Kidney epithelial cell (primary cell): ENCODE measurements at regions not wholly inside any gene's neighbourhood (a gene's known extent, or its start where the extent isn't known, plus 50 kb on each side); places are given as distances from the start of the nearest gene placed in this dataset.
"Not testable (repeated sequence)": the region's sequence is repeated elsewhere in the genome, so short reads cannot be mapped to it uniquely, and the experiment has no call there.

Experiments
- DNase-seq: peaks from one replicate; pipeline ENCODE4 v3.0.0-alpha.2; 2010; ENCODE audit warnings: low read depth
- H3K27me3 ChIP-seq: 2 replicates; pipeline ENCODE4 v1.6.0; 2011; ENCODE audit warnings: low read length; ENCODE audit not compliant: control insufficient read depth, insufficient read depth
- H3K36me3 ChIP-seq: 2 replicates; pipeline ENCODE4 v1.5.1; 2011; ENCODE audit warnings: low read length; ENCODE audit not compliant: control insufficient read depth, insufficient read depth
- H3K4me3 ChIP-seq: 2 replicates; pipeline ENCODE4 v1.5.1; 2011; ENCODE audit warnings: low read depth, mild to moderate bottlenecking, control low read depth, low read length
- TF ChIP-seq, protein P1 (sequence below): IDR thresholded peaks from 2 replicates; pipeline ENCODE4 v1.5.1; 2011; ENCODE audit warnings: mild to moderate bottlenecking, moderate library complexity, low read length, control low read depth, inconsistent platforms; ENCODE audit not compliant: insufficient read depth, poor library complexity, severe bottlenecking

DNA sequence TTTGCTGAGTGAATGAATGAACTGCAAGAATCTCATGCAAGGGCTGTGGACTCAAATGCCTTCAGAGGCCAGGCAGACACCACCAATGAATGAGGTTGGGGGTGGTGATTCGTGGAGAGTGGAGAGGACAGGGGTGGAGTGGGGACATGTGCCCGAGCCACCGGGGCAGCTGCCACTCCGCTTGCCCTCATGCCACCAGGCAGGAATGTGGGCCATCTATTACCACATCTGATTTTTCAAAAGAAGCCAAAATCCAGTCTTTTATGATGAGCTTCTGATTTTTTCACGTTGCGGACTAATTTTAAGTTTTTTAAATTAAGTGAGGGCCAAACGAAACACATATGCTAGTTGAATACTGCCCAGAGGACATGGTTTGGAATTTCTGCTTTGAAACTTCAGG, 67.1 kb upstream of the SMURF2 start:
- no peak overlapping the region for H3K4me3 ChIP-seq
- H3K36me3 ChIP-seq, result no peaks in the 10 kb centered on the region
- TF ChIP-seq, protein P1, sequence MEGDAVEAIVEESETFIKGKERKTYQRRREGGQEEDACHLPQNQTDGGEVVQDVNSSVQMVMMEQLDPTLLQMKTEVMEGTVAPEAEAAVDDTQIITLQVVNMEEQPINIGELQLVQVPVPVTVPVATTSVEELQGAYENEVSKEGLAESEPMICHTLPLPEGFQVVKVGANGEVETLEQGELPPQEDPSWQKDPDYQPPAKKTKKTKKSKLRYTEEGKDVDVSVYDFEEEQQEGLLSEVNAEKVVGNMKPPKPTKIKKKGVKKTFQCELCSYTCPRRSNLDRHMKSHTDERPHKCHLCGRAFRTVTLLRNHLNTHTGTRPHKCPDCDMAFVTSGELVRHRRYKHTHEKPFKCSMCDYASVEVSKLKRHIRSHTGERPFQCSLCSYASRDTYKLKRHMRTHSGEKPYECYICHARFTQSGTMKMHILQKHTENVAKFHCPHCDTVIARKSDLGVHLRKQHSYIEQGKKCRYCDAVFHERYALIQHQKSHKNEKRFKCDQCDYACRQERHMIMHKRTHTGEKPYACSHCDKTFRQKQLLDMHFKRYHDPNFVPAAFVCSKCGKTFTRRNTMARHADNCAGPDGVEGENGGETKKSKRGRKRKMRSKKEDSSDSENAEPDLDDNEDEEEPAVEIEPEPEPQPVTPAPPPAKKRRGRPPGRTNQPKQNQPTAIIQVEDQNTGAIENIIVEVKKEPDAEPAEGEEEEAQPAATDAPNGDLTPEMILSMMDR, result no peak
- H3K27me3 ChIP-seq, result no peaks in the 10 kb centered on the region
- no peak for DNase-seq

DNA sequence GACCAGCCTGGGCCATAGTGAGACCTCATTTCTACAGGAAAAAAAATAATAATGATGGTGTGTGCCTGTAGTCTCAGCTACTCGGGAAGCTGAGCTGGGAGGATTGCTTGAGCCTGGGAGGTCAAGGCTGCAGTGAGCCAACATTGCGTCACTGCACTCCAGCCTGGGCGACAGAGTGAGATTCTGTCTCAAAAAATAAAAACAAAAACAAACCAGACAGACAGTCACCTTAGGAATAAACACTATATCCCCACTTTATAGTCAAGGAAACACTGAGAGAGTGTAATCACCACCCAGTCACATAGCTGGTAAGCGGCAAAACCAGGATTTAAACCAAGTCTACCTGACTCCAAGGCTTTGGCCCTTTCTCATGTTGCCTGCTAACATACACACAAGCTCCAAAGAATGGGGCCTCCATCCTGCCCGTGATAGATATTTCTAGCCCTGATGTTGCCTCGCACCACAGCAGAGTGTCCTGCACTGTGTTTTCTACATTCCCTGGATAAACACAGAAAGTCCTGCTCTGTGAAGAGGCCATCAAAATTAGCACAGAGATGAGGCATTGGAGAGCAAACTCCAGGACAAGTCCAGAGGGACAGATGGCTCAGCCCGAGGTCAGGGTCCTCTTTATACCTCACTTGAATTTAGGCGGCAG, 66.1 kb upstream of the SMURF2 start:
- H3K27me3 ChIP-seq, result no peaks in the 10 kb centered on the region
- TF ChIP-seq, protein P1, result no peak
- DNase-seq, result no peak

GRCh38 chr17:64726025-64726424, 63.9 kb upstream of the SMURF2 start:
- not testable (repeated sequence) for H3K4me3 ChIP-seq, H3K27me3 ChIP-seq, DNase-seq, H3K36me3 ChIP-seq

More for the DNA sequence above, 66.1 kb upstream of the SMURF2 start:
- Histone ChIP-seq H3K36me3 (no peaks in the 10 kb centered on the region), H3K4me3 (no peak overlapping the region)

- H3K36me3 ChIP-seq, H3K4me3 ChIP-seq, H3K27me3 ChIP-seq, DNase-seq: not testable (repeated sequence)
Measured at GRCh38 chr17:64724246-64724645, 62.1 kb upstream of the SMURF2 start.

- Histone ChIP-seq H3K27me3 (no peaks in the 10 kb centered on the region), H3K36me3 (no peaks in the 10 kb centered on the region), H3K4me3 (no peak overlapping the region)
- TF ChIP-seq, protein P1, result no peak
- no peak for DNase-seq
Measured at GRCh38 chr17:64723781-64724180, 61.7 kb upstream of the SMURF2 start.

DNA sequence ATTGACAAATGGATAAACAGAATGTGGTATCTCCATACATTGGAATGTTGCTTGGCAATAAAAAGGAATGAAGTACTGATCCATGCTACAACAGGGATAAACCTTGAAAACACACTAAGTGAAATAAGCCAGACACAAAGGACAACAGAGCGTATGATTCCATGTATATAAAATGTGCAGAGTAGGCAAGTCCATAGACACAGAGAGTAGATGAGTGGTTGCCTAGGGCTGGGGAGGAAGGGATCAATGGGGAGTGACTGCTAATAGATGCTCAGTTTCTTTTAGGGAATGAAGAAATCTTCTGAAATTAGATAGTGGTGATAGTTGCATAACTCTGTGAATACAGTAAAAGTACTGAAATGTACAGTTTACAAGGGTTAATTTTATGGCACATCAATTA, 59.4 kb upstream of the SMURF2 start:
- not testable (repeated sequence) for H3K36me3 ChIP-seq, H3K27me3 ChIP-seq, DNase-seq, H3K4me3 ChIP-seq

DNA sequence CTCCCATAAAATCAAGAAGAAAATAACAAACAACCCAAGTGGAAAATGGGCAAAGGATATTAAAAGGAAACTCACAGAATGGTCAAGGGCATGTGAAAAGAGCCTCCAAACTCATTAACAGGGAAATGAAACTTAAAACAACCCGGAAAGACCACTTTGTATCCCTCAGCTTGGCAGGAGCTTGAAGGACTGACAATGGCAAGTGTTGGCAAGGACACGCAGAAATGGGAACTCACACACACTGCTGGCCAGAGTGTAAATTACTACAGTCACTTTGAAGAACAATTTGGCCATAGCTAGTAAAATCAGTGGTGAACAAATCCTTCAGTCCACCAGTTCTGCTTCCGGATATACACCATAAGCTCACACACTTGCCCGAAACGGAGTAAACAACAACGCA, 58.1 kb upstream of the SMURF2 start:
- H3K36me3 ChIP-seq, H3K4me3 ChIP-seq, H3K27me3 ChIP-seq, DNase-seq: not testable (repeated sequence)

GRCh38 chr17:64719517-64719916, 57.4 kb upstream of the SMURF2 start:
- H3K4me3 ChIP-seq, DNase-seq, H3K36me3 ChIP-seq, H3K27me3 ChIP-seq: not testable (repeated sequence)

DNA sequence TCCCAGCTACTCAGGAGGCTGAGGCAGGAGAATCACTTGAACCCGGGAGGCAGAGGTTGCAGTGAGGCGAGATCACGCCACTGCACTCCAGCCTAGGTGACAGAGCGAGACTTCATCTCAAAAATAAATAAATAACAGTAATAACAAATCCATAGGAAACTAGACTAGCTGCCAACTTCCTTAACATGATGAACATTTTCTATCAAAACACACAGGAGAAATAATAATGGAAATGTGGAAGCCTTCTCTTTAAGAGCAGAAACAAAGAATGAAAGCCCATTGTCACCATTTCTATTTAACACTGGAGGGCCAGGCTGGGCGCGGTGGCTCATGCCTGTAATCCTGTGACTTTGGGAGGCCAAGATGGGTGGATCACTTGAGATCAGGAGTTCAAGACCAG, 56.7 kb upstream of the SMURF2 start:
- H3K27me3 ChIP-seq, DNase-seq, H3K4me3 ChIP-seq, H3K36me3 ChIP-seq: not testable (repeated sequence)
